Retinal pigment epithelial cell (primary cell): ENCODE measurements at regions not wholly inside any gene's neighbourhood (a gene's known extent, or its start where the extent isn't known, plus 50 kb on each side); places are given as distances from the start of the nearest gene placed in this dataset.

Experiments
- DNase-seq: peaks from one replicate; pipeline ENCODE4 v3.0.0-alpha.2; 2010; ENCODE audit warnings: low read depth
- H3K4me3 ChIP-seq: 2 replicates; pipeline ENCODE4 v1.5.1; 2011; ENCODE audit warnings: mild to moderate bottlenecking, low read length, control low read depth, moderate library complexity
- TF ChIP-seq, protein P1 (sequence below): conservative IDR thresholded peaks from 2 replicates; pipeline ENCODE4 v1.5.1; 2011; ENCODE audit warnings: low read depth, low read length, control low read depth, inconsistent platforms

DNA sequence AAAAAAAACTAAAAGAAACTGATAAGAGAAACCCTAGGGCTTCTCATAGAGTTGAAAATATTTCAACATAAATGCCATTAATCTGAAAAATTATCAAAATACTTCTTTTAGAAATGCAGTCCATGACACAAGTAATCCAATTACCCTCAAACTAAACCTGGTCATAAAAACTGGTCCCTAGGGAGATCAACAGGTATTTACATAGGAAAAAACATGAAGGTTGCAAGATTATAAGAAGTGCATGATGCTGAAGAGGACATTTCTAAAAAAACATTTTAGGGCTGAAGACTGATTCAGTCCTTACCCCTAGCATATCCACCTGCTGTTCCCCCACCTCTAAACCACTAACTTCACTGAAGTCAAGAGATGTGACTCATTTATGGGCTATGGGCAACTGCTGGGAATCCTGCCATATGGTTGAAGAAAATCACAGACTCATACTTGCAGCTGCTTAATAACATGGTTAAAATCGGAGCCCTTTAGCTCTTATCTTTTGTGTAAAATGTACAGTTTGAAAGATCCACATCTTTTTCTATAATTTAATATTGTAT is 131.0 kb upstream of the RUNX1 start:
- DNase-seq, result peak; percentile 65
- H3K4me3 ChIP-seq, result no peak overlapping the region
- TF ChIP-seq, protein P1, sequence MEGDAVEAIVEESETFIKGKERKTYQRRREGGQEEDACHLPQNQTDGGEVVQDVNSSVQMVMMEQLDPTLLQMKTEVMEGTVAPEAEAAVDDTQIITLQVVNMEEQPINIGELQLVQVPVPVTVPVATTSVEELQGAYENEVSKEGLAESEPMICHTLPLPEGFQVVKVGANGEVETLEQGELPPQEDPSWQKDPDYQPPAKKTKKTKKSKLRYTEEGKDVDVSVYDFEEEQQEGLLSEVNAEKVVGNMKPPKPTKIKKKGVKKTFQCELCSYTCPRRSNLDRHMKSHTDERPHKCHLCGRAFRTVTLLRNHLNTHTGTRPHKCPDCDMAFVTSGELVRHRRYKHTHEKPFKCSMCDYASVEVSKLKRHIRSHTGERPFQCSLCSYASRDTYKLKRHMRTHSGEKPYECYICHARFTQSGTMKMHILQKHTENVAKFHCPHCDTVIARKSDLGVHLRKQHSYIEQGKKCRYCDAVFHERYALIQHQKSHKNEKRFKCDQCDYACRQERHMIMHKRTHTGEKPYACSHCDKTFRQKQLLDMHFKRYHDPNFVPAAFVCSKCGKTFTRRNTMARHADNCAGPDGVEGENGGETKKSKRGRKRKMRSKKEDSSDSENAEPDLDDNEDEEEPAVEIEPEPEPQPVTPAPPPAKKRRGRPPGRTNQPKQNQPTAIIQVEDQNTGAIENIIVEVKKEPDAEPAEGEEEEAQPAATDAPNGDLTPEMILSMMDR, result no peak

DNA sequence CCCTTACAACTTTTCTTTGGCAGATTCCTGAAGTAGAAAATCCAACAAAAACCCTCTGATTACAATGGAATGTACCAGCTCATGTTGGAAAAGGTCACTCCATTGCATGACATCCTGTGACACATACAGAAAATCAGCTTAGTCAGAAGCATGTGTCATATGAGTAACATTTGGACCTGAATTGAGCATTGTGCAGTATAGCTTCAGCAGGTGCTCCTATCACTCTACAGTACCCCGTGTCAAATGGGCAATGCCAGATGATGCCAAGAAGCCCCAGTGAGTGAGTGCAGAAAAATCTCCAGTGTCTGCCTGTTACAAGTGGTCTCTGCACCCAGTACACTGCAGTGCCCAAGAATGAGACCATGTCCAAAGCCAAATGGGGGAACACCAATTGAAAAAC is 129.7 kb upstream of the RUNX1 start:
- TF ChIP-seq, protein P1, result no peak
- peak; percentile 54 for DNase-seq

DNA sequence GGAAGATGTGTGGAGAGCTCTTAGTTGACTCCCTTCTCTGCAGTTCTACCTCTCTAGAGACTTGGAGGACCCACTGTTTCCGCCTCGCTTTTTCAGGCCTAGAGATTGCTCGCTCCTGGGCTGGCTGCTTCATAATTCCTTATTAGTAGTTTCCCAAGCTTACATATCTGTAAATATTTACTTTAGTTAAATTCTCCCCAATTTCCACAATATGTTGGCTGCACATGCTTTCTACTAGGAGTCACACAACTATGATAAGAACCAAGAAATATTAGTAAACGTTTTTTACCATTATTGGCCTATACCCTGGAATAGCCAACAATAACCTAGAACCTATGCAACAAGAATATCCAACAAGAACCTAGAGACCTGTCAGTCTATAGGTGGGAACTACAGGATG is 129.0 kb upstream of the RUNX1 start:
- TF ChIP-seq, protein P1, result no peak
- DNase-seq, result no peak
- H3K4me3 ChIP-seq, result no peak overlapping the region

More for the DNA sequence above, 129.7 kb upstream of the RUNX1 start:
- H3K4me3 ChIP-seq, result no peak overlapping the region

DNA sequence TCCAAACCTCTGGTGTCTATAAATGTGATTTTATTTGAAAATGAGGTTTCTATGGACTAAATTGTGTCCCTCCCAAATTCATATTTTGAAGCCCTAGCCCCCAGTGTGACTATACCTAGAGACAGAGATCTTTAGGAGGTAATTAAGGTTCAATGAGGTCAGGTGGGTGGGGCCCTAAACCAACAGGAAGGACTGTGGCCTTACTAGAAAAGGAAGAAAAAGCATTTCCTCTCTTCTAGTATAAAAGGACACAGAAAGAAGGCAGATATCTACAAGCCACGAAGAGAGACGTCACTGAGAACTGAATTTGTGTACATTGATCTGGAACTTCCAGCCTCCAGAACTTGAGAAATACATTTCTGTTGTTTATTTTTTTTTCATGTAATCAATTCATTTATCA is 123.1 kb upstream of the RUNX1 start:
- TF ChIP-seq, protein P1, result no peak
- DNase-seq, result no peak
- no peak overlapping the region for H3K4me3 ChIP-seq

DNA sequence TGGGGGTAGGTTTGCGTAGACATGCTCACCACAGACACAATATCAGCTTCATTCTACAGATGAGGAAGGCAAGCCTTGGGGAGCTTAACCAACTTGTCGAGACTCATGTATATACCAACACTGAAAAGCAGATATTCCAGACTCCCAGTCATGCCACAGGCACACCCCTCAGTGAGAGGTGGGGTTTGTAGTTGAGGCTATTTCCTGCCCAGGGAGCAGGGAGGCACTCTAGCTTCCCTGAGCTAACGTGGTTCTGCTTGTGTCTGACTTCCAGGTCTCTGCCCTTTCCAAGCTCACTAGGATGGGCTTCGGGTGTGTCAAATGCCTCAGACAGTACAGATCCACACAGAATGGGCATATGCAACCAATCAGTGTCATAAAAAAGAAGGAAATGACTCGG is 122.3 kb upstream of the RUNX1 start:
- TF ChIP-seq, protein P1, result no peak
- no peak for DNase-seq

DNA sequence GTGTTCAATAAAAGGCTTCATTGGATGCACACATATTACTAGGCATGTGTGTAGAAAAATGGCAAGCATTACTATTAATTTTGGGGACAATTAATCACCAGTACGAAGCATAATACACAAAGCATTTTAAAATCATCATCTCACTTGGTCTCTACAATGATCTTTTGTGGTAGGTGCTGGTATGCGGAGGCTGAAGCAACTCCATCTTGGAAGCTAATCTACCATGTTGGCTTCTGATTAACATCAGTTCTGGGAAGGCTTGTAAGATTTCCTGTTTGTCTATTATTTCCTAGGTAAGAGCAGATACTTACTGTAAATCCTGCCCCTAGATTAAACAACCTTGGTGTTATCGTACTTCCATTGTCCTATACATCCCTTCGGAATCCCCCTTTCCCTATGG is 121.7 kb upstream of the RUNX1 start:
- no peak overlapping the region for H3K4me3 ChIP-seq
- TF ChIP-seq, protein P1, result no peak
- DNase-seq, result no peak

More for the DNA sequence above, 122.3 kb upstream of the RUNX1 start:
- no peak overlapping the region for H3K4me3 ChIP-seq

DNA sequence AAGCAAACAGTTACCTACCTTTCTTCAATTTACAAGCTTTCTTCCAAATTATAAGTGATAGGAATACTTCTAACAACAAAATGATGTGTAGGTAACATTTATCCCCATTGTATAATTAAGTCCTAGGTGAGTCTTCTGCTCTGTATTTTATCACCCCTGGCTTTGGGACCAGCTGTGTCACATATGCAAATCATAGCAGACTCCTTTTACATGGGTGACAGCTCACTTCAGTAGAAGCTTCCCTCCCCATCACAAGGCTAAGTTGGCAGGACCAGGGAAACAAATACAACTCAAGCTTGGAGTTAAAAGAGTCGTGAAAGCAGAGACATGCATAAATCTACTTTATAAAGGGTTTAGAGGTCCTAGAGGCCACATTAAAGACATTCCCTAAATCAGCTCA is 121.1 kb upstream of the RUNX1 start:
- DNase-seq, result no peak
- TF ChIP-seq, protein P1, result no peak
- no peak overlapping the region for H3K4me3 ChIP-seq
